Right lobe of liver (tissue), 6 donors: ENCODE measurements at regions not wholly inside any gene's neighbourhood (a gene's known extent, or its start where the extent isn't known, plus 50 kb on each side); places are given as distances from the start of the nearest gene placed in this dataset.

Source experiments
- ATAC-seq, 4 donors: fragments of 200-7000 bp; cut with Tn5 transposase; one replicate each; pipeline ENCODE4 v1.9.1; 2020; ENCODE audit warnings: mild to moderate bottlenecking in 4 of 4, moderate library complexity in 4 of 4
- DNase-seq, 3 donors: peaks; one replicate each; pipeline ENCODE4 v3.0.0-alpha.2; 2020
- H3K27ac ChIP-seq, 3 donors: fragments of 200-600 bp; one replicate each; pipeline ENCODE4 v1.8.0; 2022
- H3K27me3 ChIP-seq, 2 donors: fragments of 200-600 bp; one replicate each; pipeline ENCODE4 v1.8.0; 2022
- H3K36me3 ChIP-seq, 4 donors: fragments of 200-600 bp; sonication (generic) in 1 of 4; one replicate each; pipeline versions ENCODE4 v1.5.1 to v1.8.0; 2017 to 2022; ENCODE audit warnings: control low read depth in 1 of 4
- H3K4me1 ChIP-seq, 4 donors: fragments of 200-600 bp; sonication (generic) in 1 of 4; one replicate each; pipeline versions ENCODE4 v1.5.1 to v1.8.0; 2017 to 2022; ENCODE audit warnings: control low read depth in 1 of 4
- H3K4me3 ChIP-seq, 3 donors: fragments of 200-600 bp; one replicate each; pipeline ENCODE4 v1.8.0; 2022
- H3K9me3 ChIP-seq, 4 donors: fragments of 200-600 bp; sonication (generic) in 1 of 4; one replicate each; pipeline versions ENCODE4 v1.5.1 to v1.8.0; 2017 to 2022; ENCODE audit warnings: control low read depth in 1 of 4
- POLR2A ChIP-seq: fragments of 450-650 bp; IDR thresholded peaks from one replicate; pipeline ENCODE4 v1.6.1; 2017; ENCODE audit warnings: antibody characterized with exemption, mild to moderate bottlenecking
- WGBS: methylation state at CpG from one replicate; pipeline ENCODE4 v1.1.6; 2018; ENCODE audit warnings: low coverage, low lambda C conversion rate; ENCODE audit not compliant: insufficient coverage; ENCODE audit errors: missing lambda C conversion rate; 5-methylcytosine and 5-hydroxymethylcytosine counted together
- intact Hi-C, 2 donors: fragments of 100-400 bp; cut with DNase I; formaldehyde crosslinking; loops; one replicate each; pipeline versions ENCODE4 v1.11.2 to v1.14.1; 2022
- TF ChIP-seq, protein P1 (sequence below), 4 donors: fragments of 200-600 bp in 3 of 4; fragments of 450-650 bp in 1 of 4; IDR thresholded peaks; one replicate each; pipeline versions ENCODE4 v1.5.1 to v1.8.0; 2016 to 2022; ENCODE audit warnings: antibody characterized with exemption in 4 of 4, mild to moderate bottlenecking in 2 of 4
- donor health status: DM: no; HTN: yes; CAD: no.
- donor health status: DM: no; HTN: no; CAD: no.
- donor health status: DM: no; HTN: no; CAD: no.
- donor health status: DM: no; HTN: yes; CAD: no.
- donor health status: DM: no; HTN: yes; CAD: no.

GRCh38 chr13:97878431-97879375 is 74.8 kb upstream of the IPO5 start:
- H3K27ac ChIP-seq, result no peak overlapping the region
- TF ChIP-seq POLR2A, result no peak
- TF ChIP-seq, protein P1, sequence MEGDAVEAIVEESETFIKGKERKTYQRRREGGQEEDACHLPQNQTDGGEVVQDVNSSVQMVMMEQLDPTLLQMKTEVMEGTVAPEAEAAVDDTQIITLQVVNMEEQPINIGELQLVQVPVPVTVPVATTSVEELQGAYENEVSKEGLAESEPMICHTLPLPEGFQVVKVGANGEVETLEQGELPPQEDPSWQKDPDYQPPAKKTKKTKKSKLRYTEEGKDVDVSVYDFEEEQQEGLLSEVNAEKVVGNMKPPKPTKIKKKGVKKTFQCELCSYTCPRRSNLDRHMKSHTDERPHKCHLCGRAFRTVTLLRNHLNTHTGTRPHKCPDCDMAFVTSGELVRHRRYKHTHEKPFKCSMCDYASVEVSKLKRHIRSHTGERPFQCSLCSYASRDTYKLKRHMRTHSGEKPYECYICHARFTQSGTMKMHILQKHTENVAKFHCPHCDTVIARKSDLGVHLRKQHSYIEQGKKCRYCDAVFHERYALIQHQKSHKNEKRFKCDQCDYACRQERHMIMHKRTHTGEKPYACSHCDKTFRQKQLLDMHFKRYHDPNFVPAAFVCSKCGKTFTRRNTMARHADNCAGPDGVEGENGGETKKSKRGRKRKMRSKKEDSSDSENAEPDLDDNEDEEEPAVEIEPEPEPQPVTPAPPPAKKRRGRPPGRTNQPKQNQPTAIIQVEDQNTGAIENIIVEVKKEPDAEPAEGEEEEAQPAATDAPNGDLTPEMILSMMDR (IDR thresholded peaks at IDR 0.05), result no peak
- H3K4me1 ChIP-seq, result no peaks in the 10 kb centered on the region
- no peak for DNase-seq
- H3K27me3 ChIP-seq, result no peaks in the 10 kb centered on the region
- H3K9me3 ChIP-seq, result no peaks in the 10 kb centered on the region
- intact Hi-C loops, result no loop called here
- 64% methylated on average over 7 of the region's 9 CpGs for WGBS
- no peak for ATAC-seq
- H3K4me3 ChIP-seq, result no peak overlapping the region
- no peaks in the 10 kb centered on the region for H3K36me3 ChIP-seq

DNA sequence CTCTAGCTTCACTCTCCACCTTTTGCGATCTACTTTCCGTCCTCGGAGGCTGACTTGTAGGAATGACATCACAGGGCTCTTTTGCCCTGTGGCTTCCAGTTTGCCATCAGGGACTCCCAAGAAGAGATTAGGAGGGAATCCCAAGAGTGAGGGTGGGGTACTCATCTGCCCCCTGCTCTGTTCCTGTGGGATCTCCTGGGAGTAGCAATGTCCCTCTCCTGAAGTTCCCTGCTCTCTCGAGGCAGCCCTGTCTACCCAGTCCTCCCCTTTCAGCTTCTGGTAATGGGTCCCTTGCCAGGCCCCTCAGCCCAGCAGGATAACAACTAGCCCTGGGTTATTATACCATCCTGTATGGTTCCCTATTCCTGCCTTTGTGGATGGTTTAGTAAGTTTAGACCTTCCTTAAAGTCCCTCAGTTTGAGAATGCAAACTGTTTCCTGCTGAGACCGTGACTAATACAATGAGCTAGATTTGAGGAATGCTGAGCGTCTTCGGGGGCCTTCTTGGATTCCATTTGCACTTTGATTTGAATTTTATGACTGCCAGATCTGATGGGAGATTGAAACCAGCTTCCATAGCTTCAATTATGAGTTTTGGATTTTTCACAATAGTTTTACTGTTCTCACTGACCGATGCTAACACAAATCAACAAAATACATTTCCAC is 73.7 kb upstream of the IPO5 start:
- no peaks in the 10 kb centered on the region for H3K4me1 ChIP-seq
- no peak overlapping the region for H3K27ac ChIP-seq
- H3K9me3 ChIP-seq, result no peaks in the 10 kb centered on the region
- no peak for ATAC-seq
- DNase-seq, result no peak
- intact Hi-C loops, result no loop called here
- no peaks in the 10 kb centered on the region for H3K36me3 ChIP-seq
- no peak for TF ChIP-seq POLR2A
- TF ChIP-seq, protein P1 (IDR thresholded peaks at IDR 0.05), result no peak
- H3K4me3 ChIP-seq, result no peak overlapping the region
- WGBS, result 73% methylated on average over 7 of the region's 8 CpGs
- no peaks in the 10 kb centered on the region for H3K27me3 ChIP-seq

- H3K27ac ChIP-seq, result no peak overlapping the region
- intact Hi-C loops, result no loop called here
- no peaks in the 10 kb centered on the region for H3K36me3 ChIP-seq
- DNase-seq, result no peak
- no peak for ATAC-seq
- H3K4me3 ChIP-seq, result no peak overlapping the region
- H3K4me1 ChIP-seq, result no peaks in the 10 kb centered on the region
- no peaks in the 10 kb centered on the region for H3K9me3 ChIP-seq
- TF ChIP-seq, protein P1 (IDR thresholded peaks at IDR 0.05), result no peak
- TF ChIP-seq POLR2A, result no peak
- H3K27me3 ChIP-seq, result no peaks in the 10 kb centered on the region
- 57% methylated on average over 5 of the region's 5 CpGs for WGBS
These were observed 73.2 kb upstream of the IPO5 start for GRCh38 chr13:97880311-97880675.

DNA sequence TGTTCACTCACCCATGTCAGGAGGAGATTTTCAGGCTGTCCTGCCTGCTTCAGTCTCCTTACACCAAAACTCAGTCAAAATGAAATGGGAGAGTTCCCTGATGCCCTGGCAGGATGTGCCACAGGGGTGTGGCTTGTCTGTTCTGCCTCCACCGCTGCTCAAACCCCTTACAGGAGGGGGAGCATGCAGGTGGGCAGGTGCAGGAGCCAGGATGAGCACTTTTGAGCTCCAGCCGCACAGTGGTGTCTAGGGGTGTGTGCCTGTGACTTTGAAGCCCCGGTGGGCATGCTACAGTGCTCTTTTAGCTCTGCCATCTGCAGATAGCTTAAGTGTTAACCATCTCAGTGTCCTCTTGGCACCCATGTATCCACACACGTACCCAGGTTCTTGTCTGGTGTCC is 71.9 kb upstream of the IPO5 start:
- no peaks in the 10 kb centered on the region for H3K36me3 ChIP-seq
- no peaks in the 10 kb centered on the region for H3K4me1 ChIP-seq
- TF ChIP-seq, protein P1 (IDR thresholded peaks at IDR 0.05), result no peak
- no peak for TF ChIP-seq POLR2A
- WGBS, result 67% methylated on average over 3 of the region's 4 CpGs
- ATAC-seq, result no peak
- no peak overlapping the region for H3K27ac ChIP-seq
- no peak for DNase-seq
- H3K9me3 ChIP-seq, result no peaks in the 10 kb centered on the region
- no peak overlapping the region for H3K4me3 ChIP-seq
- H3K27me3 ChIP-seq, result no peaks in the 10 kb centered on the region
- intact Hi-C loops, result no loop called here
